ENCODE measurements at regions not wholly inside any gene's neighbourhood (a gene's known extent, or its start where the extent isn't known, plus 50 kb on each side); places are given as distances from the start of the nearest gene placed in this dataset.

- peak overlapping the region; percentile 80 for H2BK120ac ChIP-seq (replicated peaks; ENCODE audit: low read depth, low read length)
- H3K9me3 ChIP-seq (ENCODE audit: insufficient read depth in 2 of 2, low read depth in 1 of 2, low read length in 1 of 2), result peaks cover 6 to 10% of the 10 kb centered on the region in 2 experiments
- H2AK5ac ChIP-seq (ENCODE audit: low read depth, low read length), result no peak overlapping the region
- no peak overlapping the region for H3K9ac ChIP-seq (replicated peaks in 1 of 4; ENCODE audit: extremely low read depth in 1 of 4, low read depth in 3 of 4, low read length in 3 of 4)
- no peak overlapping the region for H3K23ac ChIP-seq (ENCODE audit: insufficient read length)
- no peak overlapping the region for H2BK12ac ChIP-seq (ENCODE audit: low read depth, low read length)
- H4K5ac ChIP-seq (ENCODE audit: insufficient read length, low read depth, low read length), result no peak overlapping the region
- H3K23me2 ChIP-seq (ENCODE audit: low read depth, low read length), result no peaks in the 10 kb centered on the region
- H3K18ac ChIP-seq (ENCODE audit: extremely low read depth, low read length), result no peak overlapping the region
- H3K27me3 ChIP-seq (replicated peaks in 1 of 4; ENCODE audit: control insufficient read depth in 3 of 4, extremely low read depth in 1 of 4, insufficient read depth in 3 of 4, low read length in 3 of 4), result no peaks in the 10 kb centered on the region
- no peak for DNase-seq (ENCODE audit: low read depth in 1 of 2, low spot score in 2 of 2)
- FAIRE-seq, result no peak
- no peak overlapping the region for H4K8ac ChIP-seq (ENCODE audit: extremely low read depth, insufficient read depth, low read length)
- no peak overlapping the region for H3K14ac ChIP-seq (ENCODE audit: insufficient read length)
- no peak overlapping the region for H3K27ac ChIP-seq (ENCODE audit: low read depth, low read length)
- H4K20me1 ChIP-seq (replicated peaks in 1 of 2; ENCODE audit: control insufficient read depth in 1 of 2, insufficient read depth in 2 of 2, low read length in 2 of 2), result no peaks in the 10 kb centered on the region
- no peak overlapping the region for H2BK5ac ChIP-seq (ENCODE audit: low read depth, low read length)
- WGBS, 2 experiments (ENCODE audit: extremely low coverage in 1 of 2, insufficient coverage in 1 of 2, insufficient read length in 1 of 2, insufficient replicate concordance in 2 of 2, low coverage in 1 of 2, low lambda C conversion rate in 2 of 2, missing lambda C conversion rate in 1 of 2), result 91% methylated on average over 3 of the region's 3 CpGs; no CpG with 5 or more reads in 1 of the 2 experiments
- H3K4me2 ChIP-seq (ENCODE audit: insufficient read depth in 1 of 2, low read depth in 2 of 2, low read length in 2 of 2), result no peak overlapping the region
- no peak overlapping the region for H2BK20ac ChIP-seq (ENCODE audit: low read length)
- H2AFZ ChIP-seq (ENCODE audit: low read length), result 0 out of 2 replicates have a peak overlapping the region, but pooled peaks have one; percentile 22
- no peak overlapping the region for H3K56ac ChIP-seq (replicated peaks; ENCODE audit: insufficient read length, low read depth, low read length)
- H2BK15ac ChIP-seq (ENCODE audit: low read length), result no peak overlapping the region
- 0 out of 7 replicates have a peak, but pooled peaks cover 0 to 2% (median 0%) of the 10 kb centered on the region in 4 experiments for H3K4me1 ChIP-seq (replicated peaks in 1 of 4; ENCODE audit: control insufficient read depth in 3 of 4, insufficient read depth in 4 of 4, low read length in 3 of 4)
- H4K91ac ChIP-seq (replicated peaks; ENCODE audit: insufficient read length, low read length), result no peak overlapping the region
- H3K79me1 ChIP-seq (ENCODE audit: low read depth, low read length), result no peaks in the 10 kb centered on the region
- H3K4ac ChIP-seq (replicated peaks; ENCODE audit: insufficient read length, low read depth, low read length), result no peak overlapping the region
- peaks cover 0 to 6% (median 0%) of the 10 kb centered on the region in 4 experiments; a peak in 2 of 8 replicates for H3K36me3 ChIP-seq (ENCODE audit: control insufficient read depth in 2 of 4, insufficient read depth in 4 of 4, low read length in 3 of 4)
- H3K79me2 ChIP-seq (ENCODE audit: control insufficient read depth in 1 of 2, insufficient read depth in 2 of 2, low read length in 2 of 2), result no peaks in the 10 kb centered on the region
- POLR2A ChIA-PET (ENCODE audit: partially characterized antibody), result no interaction called here
- H3K4me3 ChIP-seq (ENCODE audit: extremely low read depth in 1 of 4, insufficient read depth in 2 of 4, low read depth in 3 of 4, low read length in 4 of 4), result no peak overlapping the region
- CTCF ChIA-PET (ENCODE audit: partially characterized antibody), result no interaction called here
- TF ChIP-seq MAX (IDR thresholded peaks at IDR 0.05) (no peak), RXRA (IDR thresholded peaks at IDR 0.05; ENCODE audit: insufficient read depth, low read depth, low read length) (no peak), BACH1 (IDR thresholded peaks at IDR 0.05; ENCODE audit: low read length) (no peak), JUND (IDR thresholded peaks at IDR 0.05; ENCODE audit: low read length) (no peak), TAF1 (IDR thresholded peaks at IDR 0.05; ENCODE audit: low read depth, low read length) (no peak), RNF2 (IDR thresholded peaks at IDR 0.05; ENCODE audit: borderline replicate concordance, low read depth, low read length, missing control alignments, poor library complexity, severe bottlenecking) (no peak), EZH2 (IDR thresholded peaks at IDR 0.05; ENCODE audit: low read depth, low read length, severe bottlenecking) (no peak), NANOG (IDR thresholded peaks at IDR 0.05; ENCODE audit: insufficient read depth, low read depth, low read length, poor library complexity, severe bottlenecking) (no peak), CTCF (IDR thresholded peaks at IDR 0.05; ENCODE audit: control extremely low read depth in 1 of 3, insufficient read depth in 1 of 3, low read depth in 1 of 3, low read length in 3 of 3) (no peak), PHF8 (conservative IDR thresholded peaks at IDR 0.05; ENCODE audit: low read depth, low read length) (no peak), CEBPB (IDR thresholded peaks at IDR 0.05; ENCODE audit: low read depth, low read length) (no peak), EGR1 (IDR thresholded peaks at IDR 0.05; ENCODE audit: borderline replicate concordance, low read depth, low read length) (no peak)
Observed at GRCh38 chr10:107589081-107589480, 424.6 kb upstream of the SORCS1 start.
